Endothelial cell of umbilical vein (primary cell): ENCODE measurements at regions not wholly inside any gene's neighbourhood (a gene's known extent, or its start where the extent isn't known, plus 50 kb on each side); places are given as distances from the start of the nearest gene placed in this dataset.
A peak's percentile ranks its signal among the peaks of the same experiment; 100 is the strongest.

ENCODE experiments used
- BruUV-seq: library from RNA; stranded (reverse); fragments of 400-500 nt; replicated peaks from 2 replicates; lab custom pipeline; 2021; lab: Mats Ljungman, UMichigan
- CTCF ChIA-PET: fragments of 300-600, 350-600 bp; sonication (Branson Sonifier 250); formaldehyde crosslinking; loops from one replicate; lab custom pipeline; 2021; ENCODE audit warnings: antibody characterized with exemption, inconsistent platforms; lab: Charles Lee
- POLR2A ChIA-PET: fragments of 300-600, 350-600 bp; sonication (Branson Sonifier 250); formaldehyde crosslinking; loops from one replicate; lab custom pipeline; 2021; ENCODE audit warnings: antibody characterized with exemption, inconsistent platforms; lab: Charles Lee
- DNase-seq: peaks from one replicate; pipeline ENCODE4 v3.0.0-alpha.2; 2011; ENCODE audit warnings: low read depth, low spot score
- FAIRE-seq: peaks from 2 replicates; lab custom pipeline; 2011; peaks lifted over from hg19 to GRCh38; lab: Jason Lieb, UNC
- H2AFZ ChIP-seq: 2 replicates; pipeline ENCODE4 v1.6.0; 2012; ENCODE audit warnings: low read depth, low read length, control low read depth, inconsistent platforms
- H3K27ac ChIP-seq: 2 replicates; pipeline ENCODE4 v1.5.1; 2011; ENCODE audit warnings: low read depth, mild to moderate bottlenecking, control low read depth, low read length, moderate library complexity; ENCODE audit not compliant: insufficient read depth
- H3K27me3 ChIP-seq, 2 experiments: 2 replicates each; pipeline versions ENCODE4 v1.6.0 to v1.6.1; 2011; ENCODE audit warnings: low read length in 2 of 2, mixed read lengths in 1 of 2; ENCODE audit not compliant: control insufficient read depth in 2 of 2, insufficient read depth in 2 of 2
- H3K36me3 ChIP-seq, 2 experiments: 2 replicates in 1 of 2; 3 replicates in 1 of 2; pipeline ENCODE4 v1.5.1; 2011; ENCODE audit warnings: low read length in 2 of 2, mild to moderate bottlenecking in 1 of 2, moderate library complexity in 1 of 2; ENCODE audit not compliant: control insufficient read depth in 2 of 2, insufficient read depth in 2 of 2; ENCODE audit errors: extremely low read depth in 1 of 2
- H3K4me1 ChIP-seq: 3 replicates; pipeline ENCODE4 v1.5.1; 2011; ENCODE audit warnings: mild to moderate bottlenecking, low read length; ENCODE audit not compliant: control insufficient read depth, insufficient read depth; ENCODE audit errors: extremely low read depth
- H3K4me2 ChIP-seq: 2 replicates; pipeline ENCODE4 v1.6.1; 2011; ENCODE audit warnings: low read length, control low read depth, mixed read lengths; ENCODE audit not compliant: insufficient read depth
- H3K4me3 ChIP-seq, 3 experiments: fragments of 200-600 bp in 1 of 3; sonication (generic), shearing (Covaris generic) in 1 of 3; replicated peaks in 1 of 3; 2 replicates each; pipeline ENCODE4 v1.5.1; 2011 to 2016; ENCODE audit warnings: control low read depth in 3 of 3, low read length in 3 of 3, mild to moderate bottlenecking in 2 of 3, inconsistent platforms in 1 of 3, low read depth in 1 of 3, moderate library complexity in 1 of 3; ENCODE audit not compliant: insufficient read depth in 1 of 3
- H3K79me2 ChIP-seq: 2 replicates; pipeline ENCODE4 v1.6.0; 2012; ENCODE audit warnings: low read length, inconsistent platforms; ENCODE audit not compliant: control insufficient read depth, insufficient read depth
- H3K9ac ChIP-seq: replicated peaks from 2 replicates; pipeline ENCODE3; 2011; ENCODE audit warnings: low read length, control low read depth; ENCODE audit not compliant: insufficient read depth; ENCODE audit errors: extremely low read depth
- H3K9me1 ChIP-seq: replicated peaks from 3 replicates; pipeline ENCODE4 v1.6.0; 2011; ENCODE audit warnings: mild to moderate bottlenecking, low read length; ENCODE audit not compliant: control insufficient read depth, insufficient read depth; ENCODE audit errors: extremely low read depth
- H3K9me3 ChIP-seq: replicated peaks from 2 replicates; pipeline ENCODE4 v1.5.1; 2012; ENCODE audit warnings: low read length, inconsistent platforms; ENCODE audit not compliant: control insufficient read depth, insufficient read depth
- H4K20me1 ChIP-seq: replicated peaks from 2 replicates; pipeline ENCODE3; 2011; ENCODE audit warnings: mild to moderate bottlenecking, low read length; ENCODE audit not compliant: control insufficient read depth, insufficient read depth; ENCODE audit errors: extremely low read depth
- CTCF ChIP-seq, 2 donors: IDR thresholded peaks; 1 replicate in 1 of 2; 2 replicates in 1 of 2; pipeline ENCODE4 v1.5.1; 2011; ENCODE audit warnings: low read length in 2 of 2, mild to moderate bottlenecking in 2 of 2, moderate library complexity in 2 of 2, control low read depth in 1 of 2, inconsistent platforms in 1 of 2, low read depth in 1 of 2; ENCODE audit not compliant: insufficient read depth in 1 of 2; ENCODE audit errors: extremely low read depth in 1 of 2
- EZH2 ChIP-seq: IDR thresholded peaks from 2 replicates; pipeline ENCODE4 v1.6.1; 2012; ENCODE audit warnings: borderline replicate concordance, low read depth, mild to moderate bottlenecking, moderate library complexity, low read length, inconsistent platforms; ENCODE audit not compliant: severe bottlenecking
- FOS ChIP-seq: IDR thresholded peaks from 2 replicates; pipeline ENCODE4 v1.6.1; 2011; ENCODE audit warnings: mild to moderate bottlenecking, low read length, moderate library complexity, borderline replicate concordance; ENCODE audit not compliant: insufficient read depth
- GATA2 ChIP-seq: IDR thresholded peaks from 2 replicates; pipeline ENCODE4 v1.7.0; 2011; ENCODE audit warnings: low read depth, mild to moderate bottlenecking, moderate library complexity, mixed read lengths, low read length; ENCODE audit not compliant: insufficient read length, insufficient read depth
- JUN ChIP-seq: IDR thresholded peaks from 2 replicates; pipeline ENCODE4 v1.6.1; 2011; ENCODE audit warnings: borderline replicate concordance, low read depth; ENCODE audit not compliant: insufficient read length, insufficient read depth
- MAX ChIP-seq: IDR thresholded peaks from 2 replicates; pipeline ENCODE4 v1.6.1; 2011; ENCODE audit not compliant: insufficient read depth, insufficient read length
- MYC ChIP-seq: IDR thresholded peaks from one replicate; pipeline ENCODE4 v1.6.1; 2011; ENCODE audit warnings: mild to moderate bottlenecking, low read depth, low read length
- POLR2AphosphoS5 ChIP-seq: IDR thresholded peaks from 2 replicates; pipeline ENCODE4 v1.6.1; 2012; ENCODE audit warnings: low read depth, mild to moderate bottlenecking, control low read depth, low read length, moderate library complexity; ENCODE audit not compliant: insufficient read depth
- dilution Hi-C: fragments of 300-500 bp; cut with MboI; formaldehyde crosslinking; loops from one replicate; pipeline ENCODE4 v1.15.0; 2019; ENCODE audit warnings: low sequenced_read_pairs; ENCODE audit not compliant: extremely low pct_ligation_motif_present
- intact Hi-C: fragments of 100-400 bp; cut with micrococcal nuclease; formaldehyde crosslinking; loops from one replicate; pipeline ENCODE4 v1.10.0; 2022

GRCh38 chr20:11235058-11235457 is 561.3 kb upstream of the JAG1 start:
- FAIRE-seq (peak; percentile 84), DNase-seq (peak; percentile 87)
- Histone ChIP-seq H3K36me3 (no peaks in the 10 kb centered on the region), H3K4me2 (peak overlapping the region; percentile 26), H3K9me1 (no peaks in the 10 kb centered on the region), H3K27ac (peak overlapping the region; percentile 73), H3K79me2 (no peaks in the 10 kb centered on the region), H3K9ac (no peak overlapping the region), H4K20me1 (no peaks in the 10 kb centered on the region), H3K9me3 (no peaks in the 10 kb centered on the region), H3K27me3 (no peaks in the 10 kb centered on the region), H3K4me3 (no peak overlapping the region), H2AFZ (peak overlapping the region; percentile 36), H3K4me1 (peaks cover 23% of the 10 kb centered on the region)
- dilution Hi-C loops, result no loop called here
- TF ChIP-seq FOS (peak; percentile 57), JUN (no peak), MYC (no peak), CTCF (IDR thresholded peaks at IDR 0.05; ENCODE audit: extremely low read depth in 1 of 2, insufficient read depth in 1 of 2, low read depth in 1 of 2, low read length in 2 of 2) (no peak), MAX (no peak), GATA2 (peak; percentile 77), EZH2 (no peak), POLR2AphosphoS5 (peak; percentile 63)
- intact Hi-C loops, result loop anchor here (1.0 kb wide), 1 partner anchor 32 kb away; no protein-coding TSS in a partner anchor
- ChIA-PET CTCF (interaction anchor here (1.3 to 1.7 kb wide), 2 partner anchors 14 to 30 kb away, joined by 3 to 5 read pairs; no protein-coding TSS in a partner anchor), POLR2A (no interaction called here)
- no TSS peak for BruUV-seq
